KMS-11 (cell line): ENCODE measurements at regions not wholly inside any gene's neighbourhood (a gene's known extent, or its start where the extent isn't known, plus 50 kb on each side); places are given as distances from the start of the nearest gene placed in this dataset.

ENCODE experiments used
- H2AFZ ChIP-seq: fragments of 200-600 bp; sonication (generic); 2 replicates; pipeline ENCODE4 v1.6.1; 2016; ENCODE audit warnings: antibody characterized with exemption, mixed run types, low read depth
- H3K27ac ChIP-seq: fragments of 200-600 bp; sonication (generic); 2 replicates; pipeline ENCODE4 v1.6.1; 2016; ENCODE audit warnings: mild to moderate bottlenecking, mixed run types
- H3K27me3 ChIP-seq: fragments of 200-600 bp; sonication (generic); 2 replicates; pipeline ENCODE4 v1.6.1; 2017; ENCODE audit warnings: mild to moderate bottlenecking, low read depth, mixed run types, moderate library complexity; ENCODE audit not compliant: insufficient read depth
- H3K36me3 ChIP-seq: fragments of 200-600 bp; sonication (generic); 2 replicates; pipeline ENCODE4 v1.6.1; 2017; ENCODE audit warnings: mild to moderate bottlenecking, mixed run types; ENCODE audit not compliant: insufficient read depth
- H3K4me1 ChIP-seq: fragments of 200-600 bp; sonication (generic); 2 replicates; pipeline ENCODE4 v1.6.1; 2016; ENCODE audit warnings: mild to moderate bottlenecking, low read depth, mixed run types; ENCODE audit not compliant: poor library complexity, severe bottlenecking
- H3K4me2 ChIP-seq: fragments of 200-600 bp; sonication (generic); 2 replicates; pipeline ENCODE4 v1.7.0; 2016; ENCODE audit warnings: mild to moderate bottlenecking, mixed run types
- H3K4me3 ChIP-seq: fragments of 200-600 bp; sonication (generic); IDR thresholded peaks from 2 replicates; pipeline ENCODE4 v1.6.1; 2017; ENCODE audit warnings: low read depth, low read length, mixed read lengths; ENCODE audit not compliant: insufficient read depth
- H3K79me2 ChIP-seq: fragments of 200-600 bp; sonication (generic); 2 replicates; pipeline ENCODE4 v1.6.1; 2016; ENCODE audit warnings: low read depth, mixed run types; ENCODE audit not compliant: insufficient read depth
- H3K9ac ChIP-seq: fragments of 200-600 bp; sonication (generic); 2 replicates; pipeline ENCODE4 v1.6.1; 2016; ENCODE audit warnings: mild to moderate bottlenecking, mixed run types
- H4K20me1 ChIP-seq: fragments of 200-600 bp; sonication (generic); 2 replicates; pipeline ENCODE4 v1.6.1; 2016; ENCODE audit warnings: mild to moderate bottlenecking, mixed run types; ENCODE audit not compliant: insufficient read depth
- CTCF ChIP-seq: fragments of 200-600 bp; sonication (generic); conservative IDR thresholded peaks from 2 replicates; pipeline ENCODE4 v1.6.1; 2017; ENCODE audit warnings: low read depth, mild to moderate bottlenecking, antibody characterized with exemption, low read length, moderate library complexity, mixed read lengths

- no peak for TF ChIP-seq CTCF
- Histone ChIP-seq H3K27me3 (no peaks in the 10 kb centered on the region), H3K79me2 (no peaks in the 10 kb centered on the region), H3K27ac (no peak overlapping the region), H2AFZ (no peak overlapping the region), H3K4me3 (no peak overlapping the region), H3K4me1 (no peaks in the 10 kb centered on the region), H3K36me3 (no peaks in the 10 kb centered on the region), H3K9ac (no peak overlapping the region), H3K4me2 (no peak overlapping the region), H4K20me1 (no peaks in the 10 kb centered on the region)
Observed at GRCh38 chr6:22380236-22380635, 83.4 kb upstream of the PRL start.

GRCh38 chr6:22381845-22382544 is 85.2 kb upstream of the PRL start:
- no peak overlapping the region for H3K4me2 ChIP-seq

GRCh38 chr6:22383016-22383415 is 86.2 kb upstream of the PRL start:
- Histone ChIP-seq H3K27me3 (no peaks in the 10 kb centered on the region), H2AFZ (no peak overlapping the region), H4K20me1 (no peaks in the 10 kb centered on the region), H3K4me1 (no peaks in the 10 kb centered on the region), H3K36me3 (no peaks in the 10 kb centered on the region), H3K27ac (no peak overlapping the region), H3K9ac (no peak overlapping the region), H3K4me3 (no peak overlapping the region), H3K79me2 (no peaks in the 10 kb centered on the region), H3K4me2 (no peak overlapping the region)
- no peak for TF ChIP-seq CTCF

More at GRCh38 chr6:22381845-22382544, 85.2 kb upstream of the PRL start:
- Histone ChIP-seq H2AFZ (no peak overlapping the region), H3K27ac (no peak overlapping the region), H3K27me3 (no peaks in the 10 kb centered on the region), H3K4me3 (no peak overlapping the region), H3K9ac (no peak overlapping the region), H3K4me1 (no peaks in the 10 kb centered on the region), H4K20me1 (no peaks in the 10 kb centered on the region), H3K79me2 (no peaks in the 10 kb centered on the region), H3K36me3 (no peaks in the 10 kb centered on the region)
- TF ChIP-seq CTCF, result no peak

- no peak for TF ChIP-seq CTCF
Observed at GRCh38 chr6:22392711-22393110, 95.9 kb upstream of the PRL start.

More at GRCh38 chr6:22392711-22393110, 95.9 kb upstream of the PRL start:
- Histone ChIP-seq H3K9ac (no peak overlapping the region), H3K4me2 (no peak overlapping the region), H4K20me1 (no peaks in the 10 kb centered on the region), H3K4me3 (no peak overlapping the region), H3K27ac (no peak overlapping the region), H3K27me3 (no peaks in the 10 kb centered on the region), H3K79me2 (no peaks in the 10 kb centered on the region), H3K36me3 (no peaks in the 10 kb centered on the region), H2AFZ (no peak overlapping the region), H3K4me1 (no peaks in the 10 kb centered on the region)
